ENCODE measurements at regions not wholly inside any gene's neighbourhood (a gene's known extent, or its start where the extent isn't known, plus 50 kb on each side); places are given as distances from the start of the nearest gene placed in this dataset.
A peak's percentile ranks its signal among the peaks of the same experiment; 100 is the strongest.

DNA sequence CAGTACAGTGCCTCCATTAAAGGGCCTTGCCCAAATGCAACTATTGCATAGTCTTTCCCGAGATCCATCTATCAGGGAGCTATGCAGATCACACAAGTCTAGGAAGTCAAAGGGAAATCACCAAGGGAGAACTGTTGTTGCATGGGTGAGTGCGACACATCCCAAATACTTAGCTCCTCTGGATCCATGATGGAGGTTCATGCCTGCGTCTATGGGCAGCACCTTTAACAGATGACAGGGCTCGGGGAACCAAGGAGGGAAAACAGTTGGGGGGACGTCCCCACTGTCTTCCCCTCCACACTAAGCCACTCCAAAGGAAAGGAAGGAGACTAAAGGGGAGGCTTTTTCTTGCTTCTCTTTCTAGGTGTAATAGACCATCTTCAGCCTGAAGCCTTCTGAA is 552.8 kb upstream of the PKDCC start:
- no peak overlapping the region for H3K4me2 ChIP-seq (ENCODE audit: low read length)
- H3K4me3 ChIP-seq (ENCODE audit: low read length), result no peak overlapping the region
- no peaks in the 10 kb centered on the region for H3K27me3 ChIP-seq (ENCODE audit: low read depth, low read length)
- H3K9me3 ChIP-seq (ENCODE audit: insufficient read depth, low read length), result peaks cover 28% of the 10 kb centered on the region
- no peaks in the 10 kb centered on the region for H3K79me2 ChIP-seq (ENCODE audit: low read length)
- H3K4me1 ChIP-seq (ENCODE audit: low read length), result no peaks in the 10 kb centered on the region
- no peak overlapping the region for H2AFZ ChIP-seq (ENCODE audit: low read depth, low read length)
- H3K27ac ChIP-seq (ENCODE audit: low read length), result no peak overlapping the region
- no peak overlapping the region for H3K9ac ChIP-seq (ENCODE audit: low read length)
- TF ChIP-seq, protein P1, sequence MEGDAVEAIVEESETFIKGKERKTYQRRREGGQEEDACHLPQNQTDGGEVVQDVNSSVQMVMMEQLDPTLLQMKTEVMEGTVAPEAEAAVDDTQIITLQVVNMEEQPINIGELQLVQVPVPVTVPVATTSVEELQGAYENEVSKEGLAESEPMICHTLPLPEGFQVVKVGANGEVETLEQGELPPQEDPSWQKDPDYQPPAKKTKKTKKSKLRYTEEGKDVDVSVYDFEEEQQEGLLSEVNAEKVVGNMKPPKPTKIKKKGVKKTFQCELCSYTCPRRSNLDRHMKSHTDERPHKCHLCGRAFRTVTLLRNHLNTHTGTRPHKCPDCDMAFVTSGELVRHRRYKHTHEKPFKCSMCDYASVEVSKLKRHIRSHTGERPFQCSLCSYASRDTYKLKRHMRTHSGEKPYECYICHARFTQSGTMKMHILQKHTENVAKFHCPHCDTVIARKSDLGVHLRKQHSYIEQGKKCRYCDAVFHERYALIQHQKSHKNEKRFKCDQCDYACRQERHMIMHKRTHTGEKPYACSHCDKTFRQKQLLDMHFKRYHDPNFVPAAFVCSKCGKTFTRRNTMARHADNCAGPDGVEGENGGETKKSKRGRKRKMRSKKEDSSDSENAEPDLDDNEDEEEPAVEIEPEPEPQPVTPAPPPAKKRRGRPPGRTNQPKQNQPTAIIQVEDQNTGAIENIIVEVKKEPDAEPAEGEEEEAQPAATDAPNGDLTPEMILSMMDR (IDR thresholded peaks at IDR 0.05; ENCODE audit: low read depth, low read length), result no peak
- no peaks in the 10 kb centered on the region for H4K20me1 ChIP-seq (ENCODE audit: insufficient read depth, low read length)
- H3K36me3 ChIP-seq (replicated peaks; ENCODE audit: low read depth, low read length), result peaks cover 11% of the 10 kb centered on the region

DNA sequence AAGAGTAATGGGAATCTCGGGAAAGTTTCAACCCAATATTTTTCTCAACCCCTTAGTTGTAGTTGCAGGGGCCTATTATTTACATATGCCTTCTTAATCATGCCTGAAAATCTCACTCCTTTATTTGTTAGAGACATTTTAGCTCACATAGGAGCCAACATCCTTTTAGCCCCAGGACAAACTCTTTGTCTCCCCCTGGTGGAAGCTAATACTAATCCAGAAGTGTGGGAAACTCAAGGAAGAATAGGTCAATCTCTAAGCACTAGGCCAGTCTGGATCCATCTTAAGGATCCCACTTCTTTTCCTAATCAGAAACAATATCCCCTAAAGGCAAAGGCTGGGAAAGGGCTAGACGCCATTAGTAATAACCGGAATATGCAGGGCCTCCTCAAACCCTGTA is 550.9 kb upstream of the PKDCC start:
- Histone ChIP-seq H3K4me1 (ENCODE audit: low read length) (no peaks in the 10 kb centered on the region), H3K4me2 (ENCODE audit: low read length) (no peak overlapping the region), H4K20me1 (ENCODE audit: insufficient read depth, low read length) (no peaks in the 10 kb centered on the region), H3K27me3 (ENCODE audit: low read depth, low read length) (no peaks in the 10 kb centered on the region), H2AFZ (ENCODE audit: low read depth, low read length) (no peak overlapping the region), H3K79me2 (ENCODE audit: low read length) (no peaks in the 10 kb centered on the region), H3K9ac (ENCODE audit: low read length) (no peak overlapping the region), H3K9me3 (ENCODE audit: insufficient read depth, low read length) (peaks cover 41% of the 10 kb centered on the region), H3K4me3 (ENCODE audit: low read length) (no peak overlapping the region), H3K36me3 (replicated peaks; ENCODE audit: low read depth, low read length) (peaks cover 16% of the 10 kb centered on the region), H3K27ac (ENCODE audit: low read length) (no peak overlapping the region)
- TF ChIP-seq EZH2phosphoT487 (IDR thresholded peaks at IDR 0.05; ENCODE audit: low read depth), result no peak
- TF ChIP-seq, protein P1 (IDR thresholded peaks at IDR 0.05; ENCODE audit: low read depth, low read length), result peak; percentile 36

DNA sequence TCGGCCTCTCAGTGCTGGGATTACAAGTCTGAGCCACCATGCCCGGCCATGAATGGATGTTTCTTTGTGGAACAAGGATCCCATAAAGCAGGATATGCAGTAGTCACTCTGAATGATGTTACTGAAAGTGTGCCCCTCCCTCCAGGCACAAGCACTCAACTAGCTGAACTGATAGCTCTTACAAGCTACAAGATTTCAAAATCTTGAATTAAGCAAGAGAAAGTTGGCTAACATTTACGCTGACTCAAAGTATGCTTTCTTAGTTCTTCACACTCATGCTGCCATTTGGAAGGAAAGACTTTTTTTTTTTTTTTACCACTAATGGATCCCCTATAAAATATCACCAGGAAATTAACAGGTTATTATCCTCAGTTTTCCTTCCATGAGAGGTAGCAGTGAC is 549.0 kb upstream of the PKDCC start:
- no peak overlapping the region for H3K27ac ChIP-seq (ENCODE audit: low read length)
- H3K36me3 ChIP-seq (replicated peaks; ENCODE audit: low read depth, low read length), result peaks cover 16% of the 10 kb centered on the region
- no peaks in the 10 kb centered on the region for H3K4me1 ChIP-seq (ENCODE audit: low read length)
- H3K79me2 ChIP-seq (ENCODE audit: low read length), result no peaks in the 10 kb centered on the region
- no peaks in the 10 kb centered on the region for H3K27me3 ChIP-seq (ENCODE audit: low read depth, low read length)
- TF ChIP-seq, protein P1 (IDR thresholded peaks at IDR 0.05; ENCODE audit: low read depth, low read length), result no peak
- no peak for TF ChIP-seq EZH2phosphoT487 (IDR thresholded peaks at IDR 0.05; ENCODE audit: low read depth)
- no peak overlapping the region for H2AFZ ChIP-seq (ENCODE audit: low read depth, low read length)
- peaks cover 45% of the 10 kb centered on the region for H3K9me3 ChIP-seq (ENCODE audit: insufficient read depth, low read length)
- no peak overlapping the region for H3K4me3 ChIP-seq (ENCODE audit: low read length)
- no peak overlapping the region for H3K4me2 ChIP-seq (ENCODE audit: low read length)
- no peak overlapping the region for H3K9ac ChIP-seq (ENCODE audit: low read length)
- H4K20me1 ChIP-seq (ENCODE audit: insufficient read depth, low read length), result no peaks in the 10 kb centered on the region

DNA sequence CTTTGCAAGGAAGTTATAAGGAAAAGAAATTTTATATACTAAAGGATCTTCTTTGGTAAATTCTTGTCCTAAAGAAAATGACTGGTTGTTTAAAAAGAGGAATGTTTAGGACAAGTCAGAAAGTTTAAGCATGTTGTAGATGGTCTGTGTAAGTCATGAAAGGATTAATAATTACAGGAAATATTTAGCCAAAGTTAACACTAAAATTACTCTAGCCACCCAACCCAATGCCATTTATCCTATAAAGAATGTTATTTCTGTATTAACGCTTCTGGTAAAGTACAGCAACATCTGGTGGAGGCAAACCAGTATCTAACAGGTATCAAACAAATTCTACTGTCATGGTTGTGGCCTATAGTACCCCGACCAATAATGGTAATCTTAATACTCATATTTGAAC is 546.9 kb upstream of the PKDCC start:
- H4K20me1 ChIP-seq (ENCODE audit: insufficient read depth, low read length), result no peaks in the 10 kb centered on the region
- no peaks in the 10 kb centered on the region for H3K79me2 ChIP-seq (ENCODE audit: low read length)
- peaks cover 26% of the 10 kb centered on the region; the same call in 1 of the 2 replicates for H3K9me3 ChIP-seq (ENCODE audit: insufficient read depth, low read length)
- peaks cover 8% of the 10 kb centered on the region for H3K36me3 ChIP-seq (replicated peaks; ENCODE audit: low read depth, low read length)
- no peak overlapping the region for H3K4me3 ChIP-seq (ENCODE audit: low read length)
- H3K4me2 ChIP-seq (ENCODE audit: low read length), result no peak overlapping the region
- H3K4me1 ChIP-seq (ENCODE audit: low read length), result no peaks in the 10 kb centered on the region
- no peaks in the 10 kb centered on the region for H3K27me3 ChIP-seq (ENCODE audit: low read depth, low read length)
- no peak overlapping the region for H2AFZ ChIP-seq (ENCODE audit: low read depth, low read length)
- TF ChIP-seq, protein P1 (IDR thresholded peaks at IDR 0.05; ENCODE audit: low read depth, low read length), result no peak
- no peak for TF ChIP-seq EZH2phosphoT487 (IDR thresholded peaks at IDR 0.05; ENCODE audit: low read depth)
- no peak overlapping the region for H3K9ac ChIP-seq (ENCODE audit: low read length)
- H3K27ac ChIP-seq (ENCODE audit: low read length), result no peak overlapping the region
